Gastrocnemius medialis (tissue), 4 donors: ENCODE measurements at regions not wholly inside any gene's neighbourhood (a gene's known extent, or its start where the extent isn't known, plus 50 kb on each side); places are given as distances from the start of the nearest gene placed in this dataset.

Experiments
- ATAC-seq, 2 donors: fragments of 150-250 bp; one replicate each; pipeline ENCODE4 v1.9.1; 2016
- DNase-seq, 2 donors: peaks; one replicate each; pipeline ENCODE4 v3.0.0-alpha.2; 2019
- H3K27ac ChIP-seq, 4 donors: fragments of 200-600 bp; sonication (generic); 1 replicate in 1 of 4; 2 replicates in 3 of 4; pipeline ENCODE4 v1.5.1; 2016 to 2018; ENCODE audit warnings: mild to moderate bottlenecking in 2 of 4, moderate library complexity in 1 of 4
- H3K27me3 ChIP-seq, 3 donors: fragments of 200-600 bp; sonication (generic) in 2 of 3; 1 replicate in 1 of 3; 2 replicates in 2 of 3; pipeline versions ENCODE4 v1.5.1 to v1.6.0; 2016 to 2019; ENCODE audit warnings: mild to moderate bottlenecking in 1 of 3, moderate library complexity in 1 of 3
- H3K36me3 ChIP-seq, 2 donors: fragments of 200-600 bp; sonication (generic) in 1 of 2; one replicate each; pipeline ENCODE4 v1.5.1; 2017 to 2018
- H3K4me1 ChIP-seq, 2 donors: fragments of 200-600 bp; sonication (generic) in 1 of 2; one replicate each; pipeline ENCODE4 v1.5.1; 2016 to 2017; ENCODE audit warnings: mild to moderate bottlenecking in 2 of 2
- H3K4me3 ChIP-seq, 4 donors: fragments of 200-600 bp; sonication (generic) in 3 of 4; 1 replicate in 1 of 4; 2 replicates in 3 of 4; pipeline ENCODE4 v1.5.1; 2016 to 2019; ENCODE audit warnings: mild to moderate bottlenecking in 2 of 4
- H3K9me3 ChIP-seq, 3 donors: fragments of 200-600 bp; sonication (generic) in 2 of 3; 1 replicate in 1 of 3; 2 replicates in 2 of 3; pipeline ENCODE4 v1.5.1; 2016 to 2019
- POLR2A ChIP-seq, 2 donors: fragments of 450-650 bp; IDR thresholded peaks; one replicate each; pipeline ENCODE4 v1.6.1; 2017; ENCODE audit warnings: antibody characterized with exemption in 2 of 2, mild to moderate bottlenecking in 2 of 2, moderate library complexity in 2 of 2
- in situ Hi-C, 4 donors: fragments of 200-750 bp; cut with MboI; loops; one replicate each; pipeline versions ENCODE4 v1.15.0 to v1.8.0; 2017; ENCODE audit warnings: low sequenced_read_pairs in 4 of 4
- intact Hi-C: fragments of 100-400 bp; cut with DNase I; formaldehyde crosslinking; loops from one replicate; pipeline ENCODE4 v1.15.1; 2023; ENCODE audit warnings: low total_unique reads
- TF ChIP-seq, protein P1 (sequence below), 5 experiments: fragments of 450-650 bp in 3 of 5; fragments of 200-600 bp in 2 of 5; sonication (generic) in 2 of 5; IDR thresholded peaks in 4 of 5; conservative IDR thresholded peaks in 1 of 5; 1 replicate in 4 of 5; 2 replicates in 1 of 5; pipeline ENCODE4 v1.5.1; 2016 to 2019; ENCODE audit warnings: antibody characterized with exemption in 5 of 5, mild to moderate bottlenecking in 3 of 5, moderate library complexity in 3 of 5

DNA sequence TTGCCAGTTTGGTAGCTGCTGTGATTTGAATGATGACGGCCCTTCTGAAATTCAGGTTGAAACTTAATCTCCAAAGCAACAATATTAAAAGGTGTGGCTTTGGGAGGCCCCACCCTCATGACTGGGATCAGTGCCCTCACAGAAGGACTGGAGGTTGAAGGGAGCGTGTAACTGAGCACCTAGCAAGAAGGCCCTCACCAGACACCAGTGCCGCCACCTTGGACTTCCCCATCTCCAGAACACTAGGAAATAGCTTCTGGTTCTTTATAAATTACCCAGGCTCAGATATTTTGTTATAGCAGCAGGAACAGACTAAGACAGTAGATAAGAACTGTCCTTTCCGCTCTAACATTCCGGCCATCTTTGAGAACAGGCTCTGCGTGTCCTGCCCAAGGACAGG is 243.1 kb downstream of the DLL1 start:
- Histone ChIP-seq H3K27ac (no peak overlapping the region), H3K4me3 (no peak overlapping the region), H3K27me3 (no peaks in the 10 kb centered on the region), H3K36me3 (no peaks in the 10 kb centered on the region), H3K4me1 (peaks cover 38 to 43% of the 10 kb centered on the region in 2 donors), H3K9me3 (no peaks in the 10 kb centered on the region)
- peak in 1 of 2 donors; percentile 8 for DNase-seq
- intact Hi-C loops (loop anchor here (2.0 kb wide), 2 partner anchors 79 to 131 kb away; no protein-coding TSS in a partner anchor), in situ Hi-C loops (loop anchor here in 1 of 4 donors (25.0 kb wide), 1 partner anchor 239 kb away; the partner anchor contains the start of gene DLL1)
- no peak for TF ChIP-seq POLR2A (IDR thresholded peaks at IDR 0.05)
- TF ChIP-seq, protein P1, sequence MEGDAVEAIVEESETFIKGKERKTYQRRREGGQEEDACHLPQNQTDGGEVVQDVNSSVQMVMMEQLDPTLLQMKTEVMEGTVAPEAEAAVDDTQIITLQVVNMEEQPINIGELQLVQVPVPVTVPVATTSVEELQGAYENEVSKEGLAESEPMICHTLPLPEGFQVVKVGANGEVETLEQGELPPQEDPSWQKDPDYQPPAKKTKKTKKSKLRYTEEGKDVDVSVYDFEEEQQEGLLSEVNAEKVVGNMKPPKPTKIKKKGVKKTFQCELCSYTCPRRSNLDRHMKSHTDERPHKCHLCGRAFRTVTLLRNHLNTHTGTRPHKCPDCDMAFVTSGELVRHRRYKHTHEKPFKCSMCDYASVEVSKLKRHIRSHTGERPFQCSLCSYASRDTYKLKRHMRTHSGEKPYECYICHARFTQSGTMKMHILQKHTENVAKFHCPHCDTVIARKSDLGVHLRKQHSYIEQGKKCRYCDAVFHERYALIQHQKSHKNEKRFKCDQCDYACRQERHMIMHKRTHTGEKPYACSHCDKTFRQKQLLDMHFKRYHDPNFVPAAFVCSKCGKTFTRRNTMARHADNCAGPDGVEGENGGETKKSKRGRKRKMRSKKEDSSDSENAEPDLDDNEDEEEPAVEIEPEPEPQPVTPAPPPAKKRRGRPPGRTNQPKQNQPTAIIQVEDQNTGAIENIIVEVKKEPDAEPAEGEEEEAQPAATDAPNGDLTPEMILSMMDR (IDR thresholded peaks at IDR 0.05 in 4 of 5, conservative IDR thresholded peaks at IDR 0.05 in 1 of 5), result no peak
- ATAC-seq, result no peak

GRCh38 chr6:170046791-170047626 is 243.9 kb downstream of the DLL1 start:
- intact Hi-C loops, result no loop called here
- no peaks in the 10 kb centered on the region for H3K36me3 ChIP-seq
- peaks cover 44 to 46% of the 10 kb centered on the region in 2 donors for H3K4me1 ChIP-seq
- TF ChIP-seq, protein P1 (IDR thresholded peaks at IDR 0.05 in 4 of 5, conservative IDR thresholded peaks at IDR 0.05 in 1 of 5), result no peak
- no peak for TF ChIP-seq POLR2A (IDR thresholded peaks at IDR 0.05)
- no peak overlapping the region for H3K4me3 ChIP-seq
- in situ Hi-C loops, result loop anchor here in 1 of 4 donors (25.0 kb wide), 1 partner anchor 240 kb away; the partner anchor contains the start of gene DLL1
- ATAC-seq (no peak), DNase-seq (peak in 1 of 2 donors; percentile 11)
- H3K9me3 ChIP-seq, result no peaks in the 10 kb centered on the region
- no peaks in the 10 kb centered on the region for H3K27me3 ChIP-seq
- no peak overlapping the region for H3K27ac ChIP-seq

- Histone ChIP-seq H3K4me1 (peaks cover 44 to 55% of the 10 kb centered on the region in 2 donors), H3K4me3 (no peak overlapping the region), H3K27ac (no peak overlapping the region), H3K36me3 (no peaks in the 10 kb centered on the region), H3K9me3 (no peaks in the 10 kb centered on the region), H3K27me3 (no peaks in the 10 kb centered on the region)
- no peak for TF ChIP-seq POLR2A (IDR thresholded peaks at IDR 0.05)
- TF ChIP-seq, protein P1 (IDR thresholded peaks at IDR 0.05 in 4 of 5, conservative IDR thresholded peaks at IDR 0.05 in 1 of 5), result no peak
- in situ Hi-C loops (loop anchor here in 1 of 4 donors (25.0 kb wide), 1 partner anchor 241 kb away; the partner anchor contains the start of gene DLL1), intact Hi-C loops (no loop called here)
- ATAC-seq (no peak), DNase-seq (peak in 1 of 2 donors; percentile 11)
These were observed 244.8 kb downstream of the DLL1 start for GRCh38 chr6:170045981-170046667.

GRCh38 chr6:170045563-170045960 is 245.3 kb downstream of the DLL1 start:
- H3K9me3 ChIP-seq, result no peaks in the 10 kb centered on the region
- H3K36me3 ChIP-seq, result no peaks in the 10 kb centered on the region
- intact Hi-C loops, result no loop called here
- no peak overlapping the region for H3K27ac ChIP-seq
- no peak for ATAC-seq
- in situ Hi-C loops, result loop anchor here in 1 of 4 donors (25.0 kb wide), 1 partner anchor 242 kb away; the partner anchor contains the start of gene DLL1
- no peaks in the 10 kb centered on the region for H3K27me3 ChIP-seq
- no peak for DNase-seq
- peaks cover 42 to 53% of the 10 kb centered on the region in 2 donors for H3K4me1 ChIP-seq
- no peak overlapping the region for H3K4me3 ChIP-seq
- TF ChIP-seq, protein P1 (IDR thresholded peaks at IDR 0.05 in 4 of 5, conservative IDR thresholded peaks at IDR 0.05 in 1 of 5), result no peak
- no peak for TF ChIP-seq POLR2A (IDR thresholded peaks at IDR 0.05)
